ENCODE measurements at regions not wholly inside any gene's neighbourhood (a gene's known extent, or its start where the extent isn't known, plus 50 kb on each side); places are given as distances from the start of the nearest gene placed in this dataset.

DNA sequence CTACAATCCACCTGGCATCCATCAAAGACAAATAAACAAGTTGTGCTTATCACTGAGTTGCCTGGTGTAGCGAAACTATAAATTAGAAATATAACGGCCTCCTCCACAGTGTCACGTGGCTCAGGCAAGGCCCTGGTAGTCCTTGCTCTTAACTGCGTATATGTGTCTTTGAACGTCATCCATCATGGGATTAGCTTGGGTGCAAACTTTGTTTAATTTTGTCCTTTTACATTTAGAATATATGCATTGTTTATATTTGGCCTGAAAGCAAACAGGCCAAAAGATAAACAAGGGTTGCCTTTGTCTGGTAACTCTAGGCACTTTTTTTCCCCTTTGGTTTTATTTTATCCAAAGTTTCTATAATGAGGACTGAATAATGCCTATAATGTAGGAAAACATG, 184.9 kb downstream of the KIT start:
- H3K4ac ChIP-seq (ENCODE audit: low read depth, low read length): no peak overlapping the region
- no peak overlapping the region for H2BK5ac ChIP-seq (ENCODE audit: low read depth, low read length, poor library complexity, severe bottlenecking)
- no peak overlapping the region for H3K56ac ChIP-seq (ENCODE audit: extremely low read depth, insufficient read depth, low read length)
- H3K79me1 ChIP-seq (ENCODE audit: low read depth in 1 of 2, low read length in 2 of 2): no peaks in the 10 kb centered on the region
- intact Hi-C loops (cut with micrococcal nuclease) (loop anchor here (10.0 kb wide), 1 partner anchor 458 kb away; no protein-coding TSS in a partner anchor), dilution Hi-C loops (cut with HindIII; ENCODE audit: low sequenced_read_pairs, unreplicated experiment) (no loop called here), in situ Hi-C loops (cut with MboI; ENCODE audit: low sequenced_read_pairs) (no loop called here)
- no CpG with 5 or more reads among the region's 5 CpGs for WGBS, 2 experiments (ENCODE audit: extremely low coverage in 2 of 2, insufficient read length in 1 of 2)
- H3K27ac ChIP-seq (ENCODE audit: insufficient read depth, low read length): no peak overlapping the region
- no peak overlapping the region for H2BK20ac ChIP-seq (ENCODE audit: low read depth, low read length)
- no peak overlapping the region for H3K14ac ChIP-seq (replicated peaks; ENCODE audit: low read depth, low read length)
- no TSS peak for BruUV-seq (replicated peaks)
- no peak overlapping the region for H4K5ac ChIP-seq (ENCODE audit: low read depth, low read length)
- no peak overlapping the region for H3K18ac ChIP-seq (ENCODE audit: low read depth, low read length)
- H4K20me1 ChIP-seq (ENCODE audit: insufficient read depth, low read length): no peaks in the 10 kb centered on the region
- H3K4me3 ChIP-seq (ENCODE audit: insufficient read depth, low read depth, low read length): no peak overlapping the region
- H3K4me2 ChIP-seq (ENCODE audit: low read depth, low read length): no peak overlapping the region
- H2BK120ac ChIP-seq (ENCODE audit: low read depth, low read length): no peak overlapping the region
- no peak overlapping the region for H2BK15ac ChIP-seq (ENCODE audit: low read depth, low read length)
- H2AK9ac ChIP-seq (replicated peaks; ENCODE audit: low read depth, low read length, poor library complexity): no peak overlapping the region
- no peak overlapping the region for H2AK5ac ChIP-seq (ENCODE audit: low read depth, low read length)
- no peak for TF ChIP-seq MAZ (IDR thresholded peaks at IDR 0.05; ENCODE audit: borderline replicate concordance, low read depth, low read length)
- TF ChIP-seq MAFK (IDR thresholded peaks at IDR 0.05; ENCODE audit: low read depth, low read length): no peak
- TF ChIP-seq CHD1 (IDR thresholded peaks at IDR 0.05; ENCODE audit: low read depth, low read length): no peak
- TF ChIP-seq MXI1 (IDR thresholded peaks at IDR 0.05; ENCODE audit: borderline replicate concordance, low read depth, low read length): no peak
- no peak for TF ChIP-seq RAD21 (IDR thresholded peaks at IDR 0.05; ENCODE audit: low read length)
- no peaks in the 10 kb centered on the region for H3K36me3 ChIP-seq (ENCODE audit: control insufficient read depth, insufficient read depth, low read length)
- no peak overlapping the region for H4K91ac ChIP-seq (ENCODE audit: insufficient read depth, low read depth, low read length)
- DNase-seq (no peak), ATAC-seq (ENCODE audit: low read depth) (no peak)
- no peaks in the 10 kb centered on the region; the same call in 1 of the 2 replicates for H3K4me1 ChIP-seq (ENCODE audit: control insufficient read depth, insufficient read depth, low read length)
- ChIA-PET CTCF (no interaction called here), POLR2A (ENCODE audit: unreplicated experiment) (no interaction called here)
- no peaks in the 10 kb centered on the region for H3K9me3 ChIP-seq (ENCODE audit: control insufficient read depth, insufficient read depth, low read length)
- no peak overlapping the region for H2AFZ ChIP-seq (replicated peaks; ENCODE audit: low read length, poor library complexity)
- no peak overlapping the region for H3K23ac ChIP-seq (ENCODE audit: low read depth, low read length)
- H4K8ac ChIP-seq (ENCODE audit: low read depth in 2 of 2, low read length in 2 of 2): no peak overlapping the region
- H3K27me3 ChIP-seq (ENCODE audit: control insufficient read depth, insufficient read depth, low read length): peaks cover 3% of the 10 kb centered on the region; the same call in 1 of the 2 replicates
- H3K9me1 ChIP-seq (ENCODE audit: insufficient read depth, low read length): no peaks in the 10 kb centered on the region
- no peak overlapping the region for H3K9ac ChIP-seq (ENCODE audit: low read depth, low read length)

All from IMR-90 (cell line).